ENCODE measurements at regions not wholly inside any gene's neighbourhood (a gene's known extent, or its start where the extent isn't known, plus 50 kb on each side); places are given as distances from the start of the nearest gene placed in this dataset.

- Mint-ChIP-seq H3K27ac (no peak overlapping the region), H3K27me3 (ENCODE audit: low read depth) (no peaks in the 10 kb centered on the region; the same call in 1 of the 2 replicates), H3K4me1 (peaks cover 7 to 8% of the 10 kb centered on the region in 2 experiments), H3K9me3 (no peaks in the 10 kb centered on the region), H3K4me3 (no peak overlapping the region), H3K36me3 (ENCODE audit: insufficient read depth in 1 of 3, low read depth in 3 of 3) (no peaks in the 10 kb centered on the region; a peak in 1 of 7 replicates)
- Histone ChIP-seq H2BK120ac (ENCODE audit: low read depth, low read length, poor library complexity, severe bottlenecking) (no peak overlapping the region), H3K23ac (ENCODE audit: insufficient read length, low read depth, low read length) (no peak overlapping the region), H4K8ac (replicated peaks; ENCODE audit: insufficient read length, low read depth, low read length) (no peak overlapping the region), H3K27ac (ENCODE audit: insufficient read length, low read depth, low read length) (no peak overlapping the region), H2AFZ (ENCODE audit: low read length) (no peak overlapping the region), H4K91ac (ENCODE audit: insufficient read length, low read depth, low read length) (no peak overlapping the region), H3K4me1 (ENCODE audit: insufficient read depth, low read length) (peaks cover 3% of the 10 kb centered on the region; the same call in 1 of the 2 replicates), H2AK5ac (ENCODE audit: insufficient read length, low read length) (no peak overlapping the region), H3K4ac (ENCODE audit: low read depth, low read length) (no peak overlapping the region), H3K4me2 (ENCODE audit: insufficient read depth, insufficient read length, low read length) (no peak overlapping the region), H4K5ac (ENCODE audit: insufficient read length, low read depth, low read length) (no peak overlapping the region), H3K27me3 (ENCODE audit: insufficient read depth, low read length) (no peaks in the 10 kb centered on the region), H3K9ac (ENCODE audit: extremely low read depth, insufficient read length, low read length) (no peak overlapping the region), H4K20me1 (ENCODE audit: control insufficient read depth, insufficient read depth, insufficient read length) (no peaks in the 10 kb centered on the region), H3K9me3 (ENCODE audit: control insufficient read depth, low read depth, low read length) (no peaks in the 10 kb centered on the region), H3K14ac (ENCODE audit: insufficient read depth, low read length) (no peak overlapping the region), H3K23me2 (ENCODE audit: insufficient read length, low read depth, low read length, poor library complexity, severe bottlenecking) (no peaks in the 10 kb centered on the region), H2BK20ac (ENCODE audit: low read depth, low read length, poor library complexity, severe bottlenecking) (no peak overlapping the region), H2BK15ac (ENCODE audit: low read depth, low read length) (no peak overlapping the region), H2BK12ac (ENCODE audit: insufficient read length, low read depth, low read length) (no peak overlapping the region), H3K79me2 (ENCODE audit: insufficient read depth, low read length) (no peaks in the 10 kb centered on the region), H3K18ac (ENCODE audit: insufficient read length, low read depth, low read length) (no peak overlapping the region), H2BK5ac (ENCODE audit: insufficient read length, low read length) (no peak overlapping the region), H3K79me1 (ENCODE audit: insufficient read depth, low read depth, low read length, poor library complexity, severe bottlenecking) (no peaks in the 10 kb centered on the region), H3K56ac (ENCODE audit: insufficient read length, low read depth, low read length) (no peak overlapping the region), H3T11ph (ENCODE audit: low read length) (no peak overlapping the region)
- no CpG with 5 or more reads among the region's 3 CpGs for WGBS (ENCODE audit: extremely low coverage, insufficient read length, low lambda C conversion rate)
- TF ChIP-seq CTCF (conservative IDR thresholded peaks at IDR 0.05), result no peak
- no peak for DNase-seq
Observed at GRCh38 chr6:9347608-9348007, 912.3 kb upstream of the SLC35B3 start.

All from H9 (cell line).